ENCODE measurements at regions not wholly inside any gene's neighbourhood (a gene's known extent, or its start where the extent isn't known, plus 50 kb on each side); places are given as distances from the start of the nearest gene placed in this dataset.

DNA sequence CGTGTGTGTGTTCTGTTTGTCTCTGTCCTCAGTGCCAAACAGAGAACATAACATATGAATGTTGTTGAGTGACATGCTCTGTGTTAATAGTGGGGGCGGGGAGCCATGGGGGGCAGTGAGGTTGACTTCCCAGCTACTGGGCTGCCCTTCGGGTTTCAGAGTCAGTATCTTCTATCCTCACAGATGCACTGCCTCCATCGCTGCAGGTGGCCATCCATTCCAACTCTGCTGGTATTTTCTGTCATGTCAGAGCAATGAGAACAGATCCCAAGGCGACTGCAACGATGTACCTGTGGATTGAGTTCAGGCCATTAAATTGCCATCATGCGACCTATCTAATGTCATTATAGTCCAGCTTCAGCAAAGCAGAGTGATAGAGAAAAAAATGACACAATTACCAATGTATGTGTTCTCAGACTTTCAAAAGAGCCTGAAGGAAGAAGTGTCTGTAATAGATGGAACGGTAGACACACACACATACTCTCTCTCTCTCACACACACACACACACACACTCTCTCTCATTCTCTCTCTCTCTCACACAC is 418.5 kb downstream of the RWDD3 start:
- TF ChIP-seq POLR2A (IDR thresholded peaks at IDR 0.05; ENCODE audit: low read depth, low read length): no peak
- TF ChIP-seq TAF1 (IDR thresholded peaks at IDR 0.05; ENCODE audit: borderline replicate concordance, low read depth, low read length): no peak

Data from GM12892 (cell line).